HG03378 (cell line): ENCODE measurements at regions not wholly inside any gene's neighbourhood (a gene's known extent, or its start where the extent isn't known, plus 50 kb on each side); places are given as distances from the start of the nearest gene placed in this dataset.

Experiments used
- ATAC-seq: cut with Tn5 transposase; IDR thresholded peaks from one replicate; pipeline ENCODE4 v1.9.1; 2021; ENCODE audit warnings: mild to moderate bottlenecking, moderate library complexity; ENCODE audit not compliant: unreplicated experiment

GRCh38 chr5:167634432-167634831, 657.0 kb upstream of the WWC1 start:
- ATAC-seq, result no peak

- ATAC-seq, result no peak
These were observed 652.6 kb upstream of the WWC1 start for GRCh38 chr5:167638816-167639215.

GRCh38 chr5:167639273-167639672, 652.2 kb upstream of the WWC1 start:
- no peak for ATAC-seq

- ATAC-seq, result no peak
These were observed 651.7 kb upstream of the WWC1 start for GRCh38 chr5:167639766-167640165.

GRCh38 chr5:167642181-167642580, 649.3 kb upstream of the WWC1 start:
- ATAC-seq, result no peak

GRCh38 chr5:167642779-167643517, 648.5 kb upstream of the WWC1 start:
- ATAC-seq, result no peak

- no peak for ATAC-seq
These were observed 647.7 kb upstream of the WWC1 start for GRCh38 chr5:167643631-167644280.

- ATAC-seq, result no peak
These were observed 646.8 kb upstream of the WWC1 start for GRCh38 chr5:167644619-167645018.

- no peak for ATAC-seq
These were observed 642.0 kb upstream of the WWC1 start for GRCh38 chr5:167649471-167649870.

GRCh38 chr5:167652690-167653089, 638.8 kb upstream of the WWC1 start:
- ATAC-seq, result no peak

- ATAC-seq, result no peak
These were observed 637.8 kb upstream of the WWC1 start for GRCh38 chr5:167653645-167654106.

- ATAC-seq, result no peak
These were observed 634.4 kb upstream of the WWC1 start for GRCh38 chr5:167657016-167657415.

GRCh38 chr5:167658889-167659288, 632.6 kb upstream of the WWC1 start:
- no peak for ATAC-seq

GRCh38 chr5:167661605-167662004, 629.8 kb upstream of the WWC1 start:
- ATAC-seq, result no peak

GRCh38 chr5:167664222-167664804, 627.1 kb upstream of the WWC1 start:
- ATAC-seq, result no peak

GRCh38 chr5:167665841-167666375, 625.5 kb upstream of the WWC1 start:
- no peak for ATAC-seq

GRCh38 chr5:167671176-167671575, 620.3 kb upstream of the WWC1 start:
- no peak for ATAC-seq

GRCh38 chr5:167673942-167674341, 617.5 kb upstream of the WWC1 start:
- ATAC-seq, result no peak

- no peak for ATAC-seq
These were observed 613.0 kb upstream of the WWC1 start for GRCh38 chr5:167678481-167678880.

- no peak for ATAC-seq
These were observed 607.2 kb upstream of the WWC1 start for GRCh38 chr5:167684251-167684650.

GRCh38 chr5:167688341-167689130, 602.9 kb upstream of the WWC1 start:
- no peak for ATAC-seq
